Activated T-cell treated with anti-CD3 and anti-CD28 coated beads for 24 hours (primary cell): ENCODE measurements at regions not wholly inside any gene's neighbourhood (a gene's known extent, or its start where the extent isn't known, plus 50 kb on each side); places are given as distances from the start of the nearest gene placed in this dataset.

ENCODE experiments used
- DNase-seq: peaks from one replicate; pipeline ENCODE4 v3.0.0-alpha.2; 2020; ENCODE audit warnings: low read depth

DNA sequence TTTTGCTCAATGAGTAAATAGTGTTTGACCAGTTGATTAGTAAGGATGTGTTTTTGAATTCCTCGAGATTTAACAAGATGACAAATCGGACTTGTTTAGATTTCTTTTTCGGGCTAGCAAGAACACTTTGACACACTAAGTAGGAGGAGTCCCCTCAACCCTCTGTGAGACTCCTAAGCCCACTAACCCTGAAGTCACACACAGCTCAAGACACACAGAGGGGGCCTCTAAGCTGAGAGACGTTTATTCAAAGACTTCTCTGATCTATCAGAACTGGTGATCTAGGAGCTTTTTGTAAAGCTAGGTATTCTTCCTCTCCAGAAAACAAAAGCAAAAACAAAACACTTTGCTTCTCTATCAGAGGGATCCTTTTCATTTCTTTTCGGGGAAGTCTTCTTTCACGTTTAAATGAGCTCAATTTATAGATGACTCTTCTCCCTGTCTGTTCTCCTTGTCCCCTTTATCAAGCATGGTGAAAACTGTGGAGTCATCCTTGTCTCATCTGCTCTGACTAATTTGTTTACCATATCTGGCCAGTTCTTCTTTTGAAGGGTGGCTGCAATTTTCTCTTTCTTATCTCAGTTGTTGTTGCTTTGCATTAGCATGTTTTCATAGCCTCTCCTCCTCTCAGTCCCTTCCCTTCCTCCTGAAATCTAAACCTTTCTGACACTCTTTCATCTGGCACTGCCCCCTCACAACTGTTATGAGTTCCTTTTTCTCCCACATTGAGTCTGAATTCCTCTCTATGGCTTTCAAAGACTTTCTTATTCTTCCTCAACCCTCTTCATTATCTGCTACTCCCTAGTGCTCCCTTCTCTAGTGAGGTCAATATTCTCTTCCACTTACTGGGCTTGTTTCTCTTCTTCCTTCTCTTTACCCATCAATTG is 68.5 kb upstream of the RAI14 start:
- DNase-seq: no peak

DNA sequence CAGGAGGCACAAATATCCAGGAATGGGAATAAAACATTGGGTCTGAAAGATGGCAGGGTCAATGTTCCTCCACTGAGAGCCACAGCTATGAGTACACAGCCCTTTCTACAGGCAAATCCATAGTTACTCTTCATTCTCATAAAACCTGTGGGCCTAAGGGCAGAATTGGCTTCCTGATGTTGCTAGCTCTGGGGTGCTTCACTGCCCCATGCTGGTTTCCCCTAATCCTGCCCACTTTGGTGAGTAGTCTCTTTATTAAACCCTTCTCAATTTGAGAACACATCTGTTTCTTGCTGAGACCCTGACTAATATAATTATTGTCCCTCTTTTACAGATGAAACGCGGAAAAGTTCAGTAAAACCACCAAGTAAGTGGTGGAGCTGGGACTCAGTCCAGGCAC is 66.3 kb upstream of the RAI14 start:
- DNase-seq: no peak

DNA sequence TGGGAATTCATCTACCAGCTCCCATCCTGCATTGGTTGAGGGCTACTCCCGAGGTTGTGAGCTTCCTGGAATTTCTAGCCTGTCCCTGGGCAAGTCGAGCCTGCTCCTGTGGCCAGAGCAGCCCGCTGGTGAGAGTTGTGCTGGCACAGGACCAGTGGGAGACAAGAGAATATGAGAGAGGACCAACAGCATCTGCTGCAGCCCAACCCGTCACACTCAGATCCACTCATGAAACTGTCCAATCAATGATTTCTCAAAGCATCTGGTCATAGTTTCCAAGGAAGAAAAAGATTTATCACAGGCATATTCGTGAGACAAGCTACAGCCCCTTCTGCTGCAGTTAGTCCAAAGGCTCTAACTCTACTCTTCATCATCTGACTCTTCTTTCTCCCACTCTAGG is 64.4 kb upstream of the RAI14 start:
- no peak for DNase-seq

DNA sequence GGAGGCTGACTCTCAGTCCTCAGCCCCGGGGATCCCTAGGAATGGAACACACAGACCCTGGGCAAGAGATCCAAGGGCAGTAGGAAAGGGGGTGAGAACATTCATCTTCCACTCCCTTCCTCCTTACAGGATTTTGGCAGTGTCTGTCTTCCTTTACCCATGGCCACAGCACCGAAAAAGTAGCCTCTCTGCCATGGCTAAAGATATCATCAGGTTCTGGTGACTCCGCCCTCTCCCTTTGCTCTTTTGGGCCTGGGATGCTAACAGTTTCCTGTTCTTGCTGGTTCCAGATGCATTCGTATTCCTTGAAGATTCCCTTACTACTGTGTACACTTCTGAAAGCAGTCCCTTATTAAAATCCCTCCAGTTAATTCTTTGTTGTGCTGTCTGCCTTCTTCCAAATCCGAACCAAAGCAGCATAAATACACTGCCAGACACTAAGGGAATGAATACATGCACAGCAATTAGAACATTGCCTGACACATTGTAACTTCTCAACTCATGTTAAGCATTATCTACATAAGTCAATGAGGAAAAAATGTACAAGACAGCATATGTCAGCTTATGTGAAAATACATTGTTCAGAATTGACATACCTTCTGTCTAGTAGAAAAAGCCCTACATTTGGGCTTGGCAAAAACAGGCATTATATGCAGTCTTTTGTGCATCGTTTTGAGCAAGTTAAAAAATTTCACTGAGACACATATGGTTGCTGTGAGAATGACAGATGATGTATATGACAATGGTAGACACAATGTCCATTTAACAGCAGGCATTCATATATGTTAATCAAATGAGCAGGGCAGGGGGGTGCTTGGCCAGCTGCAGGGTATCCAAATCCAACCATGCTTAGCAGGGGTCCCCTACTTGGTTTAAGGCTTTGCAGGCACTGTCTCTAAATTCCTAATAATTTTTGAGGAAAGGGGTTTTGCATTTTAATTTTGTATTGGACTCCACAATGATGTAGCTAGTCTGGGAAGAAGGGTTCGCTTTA is 58.8 kb upstream of the RAI14 start:
- DNase-seq: no peak

DNA sequence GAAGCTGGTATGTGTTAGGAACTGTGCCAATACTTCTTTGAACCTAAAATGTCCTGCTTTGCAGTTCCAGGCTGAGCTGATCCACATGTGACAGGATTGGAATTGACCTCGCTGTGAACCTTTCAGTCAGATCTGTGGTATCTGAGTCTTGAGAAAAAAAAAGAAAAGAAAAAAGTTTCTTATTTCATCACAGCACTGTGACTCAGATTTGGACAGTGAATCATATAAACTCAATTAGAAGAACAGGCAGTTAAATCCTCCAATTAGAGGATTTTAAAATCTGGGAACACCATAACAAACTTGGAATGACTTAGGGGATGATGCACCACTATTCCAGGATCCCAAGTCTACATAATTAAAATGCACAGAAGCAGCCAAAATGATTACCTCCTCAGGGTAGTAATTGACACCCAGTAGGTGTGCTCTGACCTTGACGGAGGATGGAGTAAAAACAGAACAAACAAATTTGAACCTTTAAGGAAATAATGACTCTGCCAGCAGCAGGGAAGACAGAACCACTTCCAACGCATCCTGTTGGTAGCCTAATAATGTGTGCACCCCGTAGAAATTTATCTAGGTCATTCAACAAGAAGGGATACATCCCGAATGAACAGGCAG is 57.8 kb upstream of the RAI14 start:
- no peak for DNase-seq

DNA sequence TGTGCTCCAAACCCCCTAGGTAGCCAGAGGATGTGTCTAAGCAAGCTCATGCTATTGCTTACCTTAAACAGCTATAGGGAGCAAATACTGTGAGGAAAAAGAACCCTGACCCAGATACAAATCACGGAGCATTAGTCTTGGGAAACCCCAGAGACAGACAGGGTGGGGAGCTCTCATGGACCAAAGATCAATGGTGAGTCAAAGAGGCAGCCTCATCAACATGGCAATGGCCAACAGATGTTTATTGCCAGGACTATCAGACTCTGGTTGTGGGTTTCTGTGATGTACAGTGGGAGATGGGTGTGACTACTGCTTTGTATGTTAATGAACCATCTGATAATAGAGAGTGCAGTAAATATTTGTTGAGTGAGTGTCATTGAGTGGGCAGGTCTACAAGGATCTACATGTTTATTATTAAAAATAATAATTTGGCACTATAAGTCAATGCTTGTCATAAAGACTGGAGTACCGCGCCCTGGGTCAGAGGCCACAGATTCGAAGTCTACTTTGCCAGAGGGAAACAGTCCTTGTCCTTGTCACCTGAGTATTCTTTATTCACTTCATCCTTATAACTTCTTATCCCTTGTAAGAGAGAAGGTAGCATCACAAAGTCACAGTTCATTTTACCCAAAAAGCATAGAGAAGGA is 56.5 kb upstream of the RAI14 start:
- no peak for DNase-seq

DNA sequence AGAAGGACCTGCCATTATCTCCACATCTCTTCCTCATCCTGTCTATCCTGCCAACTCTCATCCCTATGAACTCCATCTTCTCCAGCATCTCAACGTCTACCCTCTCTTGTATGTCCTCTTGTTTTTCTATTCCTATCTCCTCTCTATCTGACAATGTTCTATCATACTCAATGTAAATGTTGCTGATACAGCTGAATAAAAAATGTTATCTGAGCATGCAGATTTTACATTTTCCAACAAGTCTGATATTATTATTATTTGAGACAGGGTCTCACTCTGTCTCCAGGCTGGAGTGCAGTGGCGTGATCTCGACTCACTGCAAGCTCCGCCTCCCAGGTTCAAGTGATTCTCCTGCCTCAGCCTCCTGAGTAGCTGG is 56.0 kb upstream of the RAI14 start:
- no peak for DNase-seq

DNA sequence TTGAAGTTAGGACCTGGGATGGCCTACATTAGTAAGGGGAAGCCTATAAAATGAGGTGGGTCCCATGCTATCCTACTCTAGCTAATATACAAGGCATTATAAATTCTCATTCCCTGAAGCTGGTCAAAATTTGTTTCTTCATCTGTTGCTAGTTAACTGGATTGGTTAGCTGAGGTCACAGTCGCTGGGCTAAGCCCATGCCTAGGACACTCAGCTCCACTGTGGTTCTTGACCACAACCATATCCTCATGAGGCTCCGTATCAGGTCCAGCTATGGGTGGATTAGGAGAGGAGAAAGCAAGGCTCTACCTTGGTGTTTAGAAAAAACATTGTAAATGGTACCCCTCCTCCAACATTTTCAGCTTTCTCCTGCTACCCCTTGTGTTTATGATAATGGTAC is 52.8 kb upstream of the RAI14 start:
- no peak for DNase-seq

DNA sequence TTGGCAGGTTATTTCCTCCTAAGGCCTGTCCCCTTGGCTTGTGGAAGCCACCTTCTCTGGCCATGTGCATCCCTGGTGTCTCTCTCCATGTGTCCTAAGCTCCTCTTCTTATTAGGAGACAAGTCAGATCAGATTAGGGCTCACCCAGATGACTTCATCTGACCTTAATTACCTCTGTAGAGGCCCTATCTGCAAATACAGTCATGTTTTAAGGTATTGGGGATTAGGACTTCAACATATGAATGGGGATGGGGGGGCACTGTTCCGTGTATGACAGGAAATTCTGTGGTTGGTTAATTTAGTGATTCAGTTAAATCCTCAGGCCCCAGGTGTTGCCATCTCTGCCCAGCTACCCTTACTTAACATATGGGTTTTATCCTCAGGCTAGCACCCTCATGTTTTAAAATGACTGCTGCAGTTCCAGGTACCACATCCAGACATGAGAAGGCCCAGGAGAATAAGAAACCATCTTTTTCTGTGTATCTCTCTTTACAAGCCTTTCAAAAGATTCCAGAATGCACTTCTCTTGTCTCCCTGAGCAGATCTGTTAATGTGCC is 51.9 kb upstream of the RAI14 start:
- no peak for DNase-seq

DNA sequence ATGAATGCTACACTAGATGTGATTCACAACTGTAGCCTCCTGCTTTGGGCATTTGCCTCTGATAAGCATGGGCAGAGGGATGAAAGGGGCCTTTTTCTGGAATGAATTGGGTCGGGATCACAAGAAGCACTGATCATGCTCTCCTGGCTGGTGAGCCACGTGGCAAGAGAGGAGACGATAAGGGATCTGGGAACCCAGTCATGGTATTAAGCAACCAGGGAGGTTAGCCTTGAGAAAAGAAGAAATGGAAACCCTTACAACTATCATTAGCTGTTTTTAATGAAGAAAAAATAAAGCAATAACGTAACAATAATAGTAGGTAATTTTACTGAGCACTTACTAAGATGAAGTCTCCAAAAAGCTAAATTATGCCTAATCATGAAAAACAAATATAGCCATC is 50.0 kb upstream of the RAI14 start:
- no peak for DNase-seq
